ENCODE measurements at regions not wholly inside any gene's neighbourhood (a gene's known extent, or its start where the extent isn't known, plus 50 kb on each side); places are given as distances from the start of the nearest gene placed in this dataset.
"Not testable (repeated sequence)": the region's sequence is repeated elsewhere in the genome, so short reads cannot be mapped to it uniquely, and the experiment has no call there.

DNA sequence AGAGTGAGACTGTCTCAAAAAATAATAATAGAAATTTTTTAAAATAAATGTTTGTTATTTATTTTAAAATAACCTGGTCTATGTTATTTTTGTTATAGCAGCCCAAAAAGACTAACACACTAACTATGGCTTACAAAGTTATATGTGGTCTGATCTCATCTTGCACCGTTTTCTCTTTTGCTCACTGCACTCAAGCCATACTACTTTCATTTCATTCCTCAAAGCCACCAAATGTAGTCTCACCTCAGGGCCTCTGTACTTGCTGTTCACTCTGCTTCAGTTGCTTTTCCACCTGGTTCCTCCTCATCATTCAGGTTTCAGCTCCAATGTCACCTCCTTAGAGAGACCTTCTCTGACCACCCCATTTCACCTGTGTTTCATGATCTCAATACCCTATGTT, 55.2 kb upstream of the MDM1 start:
- H3K4me1 Mint-ChIP-seq (ENCODE audit: low read depth) = peaks cover 14% of the 10 kb centered on the region
- no peak overlapping the region for H3K4me3 Mint-ChIP-seq
- H3K27ac Mint-ChIP-seq = no peak overlapping the region
- H3K27me3 Mint-ChIP-seq = no peaks in the 10 kb centered on the region
- H3K9me3 Mint-ChIP-seq = peaks cover 19% of the 10 kb centered on the region
- no peak for DNase-seq
- peaks cover 2% of the 10 kb centered on the region for H3K36me3 Mint-ChIP-seq (ENCODE audit: low read depth)

GRCh38 chr12:68389305-68389704, 57.1 kb upstream of the MDM1 start:
- no peak overlapping the region for H3K27ac Mint-ChIP-seq
- no peak for DNase-seq
- H3K27me3 Mint-ChIP-seq = no peaks in the 10 kb centered on the region
- H3K4me3 Mint-ChIP-seq = no peak overlapping the region
- H3K9me3 Mint-ChIP-seq = peaks cover 8% of the 10 kb centered on the region
- peaks cover 12% of the 10 kb centered on the region for H3K4me1 Mint-ChIP-seq (ENCODE audit: low read depth)
- H3K36me3 Mint-ChIP-seq (ENCODE audit: low read depth) = peaks cover 2% of the 10 kb centered on the region

GRCh38 chr12:68391937-68392336, 59.8 kb upstream of the MDM1 start:
- Mint-ChIP-seq H3K27me3 (no peaks in the 10 kb centered on the region), H3K27ac (no peak overlapping the region), H3K4me1 (ENCODE audit: low read depth) (peaks cover 7% of the 10 kb centered on the region), H3K4me3 (no peak overlapping the region), H3K9me3 (peaks cover 8% of the 10 kb centered on the region), H3K36me3 (ENCODE audit: low read depth) (peaks cover 2% of the 10 kb centered on the region)
- no peak for DNase-seq

GRCh38 chr12:68392376-68392775, 60.2 kb upstream of the MDM1 start:
- Mint-ChIP-seq H3K27me3 (no peaks in the 10 kb centered on the region), H3K9me3 (peaks cover 8% of the 10 kb centered on the region)

DNA sequence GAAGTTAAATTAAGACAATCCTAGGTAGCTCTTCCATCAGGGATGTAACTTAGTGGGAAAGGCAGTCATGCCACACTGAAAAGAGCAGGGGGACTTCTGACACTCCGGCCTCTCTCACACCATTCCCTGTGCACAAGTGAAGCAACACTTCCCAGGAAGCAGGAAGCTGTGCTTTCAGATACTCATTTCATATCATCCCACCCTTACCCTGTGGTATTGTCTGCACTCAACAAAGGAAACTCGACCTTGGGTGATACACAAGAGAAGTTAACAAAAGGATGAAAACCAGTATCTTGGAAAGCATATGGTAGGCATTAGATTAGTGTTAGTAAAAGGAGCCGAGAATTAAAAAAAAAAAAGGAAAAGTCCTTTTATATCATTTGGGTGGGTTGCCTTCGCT, 61.3 kb upstream of the MDM1 start:
- Mint-ChIP-seq H3K27me3 (no peaks in the 10 kb centered on the region), H3K4me3 (no peak overlapping the region), H3K27ac (no peak overlapping the region), H3K9me3 (peaks cover 8% of the 10 kb centered on the region), H3K4me1 (ENCODE audit: low read depth) (peaks cover 4% of the 10 kb centered on the region), H3K36me3 (ENCODE audit: low read depth) (peaks cover 2% of the 10 kb centered on the region)
- no peak for DNase-seq

More at GRCh38 chr12:68392376-68392775, 60.2 kb upstream of the MDM1 start:
- DNase-seq = no peak
- H3K4me3 Mint-ChIP-seq = no peak overlapping the region
- peaks cover 7% of the 10 kb centered on the region for H3K4me1 Mint-ChIP-seq (ENCODE audit: low read depth)
- H3K36me3 Mint-ChIP-seq (ENCODE audit: low read depth) = peaks cover 2% of the 10 kb centered on the region
- H3K27ac Mint-ChIP-seq = no peak overlapping the region

GRCh38 chr12:68397566-68398158, 65.5 kb upstream of the MDM1 start:
- Mint-ChIP-seq H3K4me1 (ENCODE audit: low read depth) (peaks cover 4% of the 10 kb centered on the region), H3K9me3 (no peaks in the 10 kb centered on the region), H3K27me3 (no peaks in the 10 kb centered on the region), H3K27ac (no peak overlapping the region), H3K36me3 (ENCODE audit: low read depth) (no peaks in the 10 kb centered on the region), H3K4me3 (no peak overlapping the region)
- no peak for DNase-seq

DNA sequence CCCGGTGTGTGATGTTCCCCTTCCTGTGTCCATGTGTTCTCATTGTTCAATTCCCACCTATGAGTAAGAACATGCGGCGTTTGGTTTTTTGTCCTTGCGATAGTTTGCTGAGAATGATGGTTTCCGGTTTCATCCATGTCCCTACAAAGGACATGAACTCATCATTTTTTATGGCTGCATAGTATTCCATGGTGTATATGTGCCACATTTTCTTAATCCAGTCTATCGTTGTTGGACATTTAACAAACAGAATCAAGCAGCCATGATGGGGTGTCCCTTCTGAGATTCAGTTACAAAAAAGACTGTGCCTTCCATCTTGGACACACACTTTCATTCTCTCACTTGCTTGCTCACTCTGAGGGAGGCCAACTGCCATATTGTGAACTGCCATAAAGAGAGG, 66.5 kb upstream of the MDM1 start:
- not testable (repeated sequence) for H3K4me1 Mint-ChIP-seq (ENCODE audit: low read depth); H3K4me3 Mint-ChIP-seq; H3K9me3 Mint-ChIP-seq; H3K27ac Mint-ChIP-seq; DNase-seq; H3K36me3 Mint-ChIP-seq (ENCODE audit: low read depth); H3K27me3 Mint-ChIP-seq

DNA sequence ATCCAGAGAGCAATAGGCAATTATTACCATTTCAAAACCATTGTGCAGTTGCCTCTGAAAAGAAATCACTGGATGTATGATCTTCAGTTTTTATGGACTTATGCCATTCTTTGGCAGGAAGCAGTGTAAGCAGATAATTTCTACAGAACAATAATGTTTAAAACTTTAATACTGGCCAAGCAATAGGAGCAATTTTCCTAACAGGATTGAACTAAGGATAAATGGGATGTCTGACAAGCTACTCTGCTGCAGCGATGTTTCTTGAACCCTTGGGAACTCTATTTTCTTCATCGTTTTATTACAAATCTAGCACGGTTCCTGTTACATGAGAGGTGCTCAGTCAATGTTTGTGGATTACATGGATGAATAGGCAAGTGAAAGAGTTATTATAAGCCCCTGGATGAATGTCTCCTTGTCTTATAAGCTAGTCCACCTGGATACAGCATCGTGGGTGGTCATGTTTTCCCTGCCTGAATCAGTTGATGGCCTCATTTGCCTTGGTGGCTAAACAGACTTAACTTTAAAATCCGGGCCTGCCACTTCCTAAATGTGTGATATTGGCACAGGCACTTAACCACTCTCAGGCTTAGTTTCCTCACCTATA, 68.2 kb upstream of the MDM1 start:
- no peaks in the 10 kb centered on the region for H3K27me3 Mint-ChIP-seq
- peaks cover 4% of the 10 kb centered on the region for H3K4me1 Mint-ChIP-seq (ENCODE audit: low read depth)
- H3K4me3 Mint-ChIP-seq = no peak overlapping the region
- no peak for DNase-seq
- no peaks in the 10 kb centered on the region for H3K9me3 Mint-ChIP-seq
- H3K27ac Mint-ChIP-seq = no peak overlapping the region
- no peaks in the 10 kb centered on the region for H3K36me3 Mint-ChIP-seq (ENCODE audit: low read depth)

DNA sequence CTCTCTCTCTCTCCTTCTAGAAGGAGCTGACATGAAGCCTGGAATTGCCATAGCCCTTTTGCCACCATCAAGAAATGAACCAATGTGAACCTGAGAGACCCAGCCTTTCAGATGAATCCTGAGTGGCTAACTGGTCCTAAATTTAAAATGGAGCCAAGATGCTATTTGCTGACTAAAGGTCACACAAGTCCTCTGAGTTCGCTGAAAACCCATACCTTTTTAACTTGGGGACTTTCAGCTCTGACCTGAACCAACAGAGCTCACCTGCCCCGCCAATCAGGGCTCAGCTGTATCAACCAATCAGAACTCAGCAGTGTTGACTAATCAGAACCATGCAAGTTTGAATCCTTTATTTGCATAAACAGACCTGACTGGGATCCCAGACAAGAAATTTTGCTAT, 70.3 kb upstream of the MDM1 start:
- Mint-ChIP-seq H3K27ac (no peak overlapping the region), H3K4me1 (ENCODE audit: low read depth) (peaks cover 15% of the 10 kb centered on the region), H3K4me3 (no peak overlapping the region), H3K36me3 (ENCODE audit: low read depth) (no peaks in the 10 kb centered on the region), H3K27me3 (no peaks in the 10 kb centered on the region), H3K9me3 (no peaks in the 10 kb centered on the region)
- no peak for DNase-seq

DNA sequence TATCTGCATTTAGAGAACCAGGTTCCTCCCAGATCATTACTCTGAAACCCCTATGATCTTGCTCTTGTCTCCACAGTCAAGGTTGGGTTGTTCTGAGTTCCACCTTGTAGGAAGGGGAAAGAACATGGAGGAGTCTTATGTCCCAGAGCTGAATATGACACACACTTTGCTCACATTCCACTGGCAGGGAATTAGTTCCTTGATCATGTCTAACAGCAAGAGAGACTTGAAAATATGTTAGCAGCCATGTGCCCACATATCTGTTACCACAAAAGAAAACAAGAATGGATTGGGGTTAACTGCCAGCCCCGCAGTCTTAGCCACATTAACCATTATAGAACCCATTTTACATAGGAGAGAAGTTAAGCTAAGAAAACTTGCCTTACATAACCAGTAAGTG, 71.1 kb upstream of the MDM1 start:
- no peak overlapping the region for H3K27ac Mint-ChIP-seq

GRCh38 chr12:68403711-68404110, 71.5 kb upstream of the MDM1 start:
- Mint-ChIP-seq H3K9me3 (no peaks in the 10 kb centered on the region), H3K4me1 (ENCODE audit: low read depth) (peaks cover 15% of the 10 kb centered on the region)

More for the DNA sequence above, 71.1 kb upstream of the MDM1 start:
- Mint-ChIP-seq H3K9me3 (no peaks in the 10 kb centered on the region), H3K4me3 (no peak overlapping the region), H3K27me3 (no peaks in the 10 kb centered on the region), H3K36me3 (ENCODE audit: low read depth) (no peaks in the 10 kb centered on the region), H3K4me1 (ENCODE audit: low read depth) (peaks cover 15% of the 10 kb centered on the region)
- no peak for DNase-seq

DNA sequence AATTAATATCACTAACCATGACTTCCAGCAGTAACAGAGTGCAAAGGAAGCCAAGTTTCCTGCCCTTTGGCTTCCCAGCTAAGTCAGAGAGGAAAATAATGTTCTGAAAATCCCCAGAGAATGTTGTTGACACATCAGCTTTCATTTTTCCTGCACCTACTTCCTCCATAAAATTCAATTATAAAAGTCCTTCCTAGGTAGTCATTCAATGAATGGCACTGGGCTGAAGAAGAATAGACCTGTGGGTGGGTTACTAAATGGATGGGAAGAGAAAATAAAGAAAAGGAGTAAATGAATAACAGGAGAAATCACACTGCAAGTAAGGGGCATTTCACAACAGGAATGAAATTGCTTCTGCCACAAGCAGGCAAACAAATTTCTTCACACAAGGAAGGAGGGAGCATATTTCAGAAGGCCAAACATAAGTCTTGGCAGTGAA, 73.2 kb upstream of the MDM1 start:
- H3K36me3 Mint-ChIP-seq (ENCODE audit: low read depth) = no peaks in the 10 kb centered on the region
- no peak for DNase-seq
- no peak overlapping the region for H3K27ac Mint-ChIP-seq
- H3K4me3 Mint-ChIP-seq = no peak overlapping the region
- no peaks in the 10 kb centered on the region for H3K9me3 Mint-ChIP-seq
- no peaks in the 10 kb centered on the region for H3K27me3 Mint-ChIP-seq
- peaks cover 15% of the 10 kb centered on the region for H3K4me1 Mint-ChIP-seq (ENCODE audit: low read depth)

More at GRCh38 chr12:68403711-68404110, 71.5 kb upstream of the MDM1 start:
- no peaks in the 10 kb centered on the region for H3K27me3 Mint-ChIP-seq
- no peak for DNase-seq
- no peak overlapping the region for H3K27ac Mint-ChIP-seq
- H3K4me3 Mint-ChIP-seq = no peak overlapping the region
- H3K36me3 Mint-ChIP-seq (ENCODE audit: low read depth) = no peaks in the 10 kb centered on the region

GRCh38 chr12:68406134-68406576, 74.0 kb upstream of the MDM1 start:
- Mint-ChIP-seq H3K9me3 (no peaks in the 10 kb centered on the region), H3K27ac (no peak overlapping the region), H3K4me1 (ENCODE audit: low read depth) (peaks cover 15% of the 10 kb centered on the region), H3K27me3 (no peaks in the 10 kb centered on the region), H3K4me3 (no peak overlapping the region), H3K36me3 (ENCODE audit: low read depth) (no peaks in the 10 kb centered on the region)
- DNase-seq = no peak

DNA sequence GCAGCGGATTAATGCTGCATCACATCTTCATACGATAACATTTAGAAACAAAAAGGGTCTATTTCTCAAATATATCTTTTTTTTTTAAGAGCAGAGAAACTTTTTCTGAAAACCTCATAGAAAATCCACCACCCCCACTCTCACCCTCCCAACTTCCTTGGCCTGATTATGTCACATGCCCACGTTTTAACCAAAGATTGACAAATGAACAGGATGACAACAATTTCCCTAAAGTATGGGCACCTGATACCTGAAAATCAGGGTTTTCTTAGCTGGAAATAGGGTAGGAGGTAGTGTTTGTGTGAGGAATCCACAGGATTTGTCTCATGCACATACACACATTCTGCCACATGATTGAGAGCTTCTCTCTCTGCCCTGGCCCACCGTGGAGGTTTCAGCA, 74.7 kb upstream of the MDM1 start:
- H3K4me3 Mint-ChIP-seq = no peak overlapping the region
- peaks cover 15% of the 10 kb centered on the region for H3K4me1 Mint-ChIP-seq (ENCODE audit: low read depth)
- no peak overlapping the region for H3K27ac Mint-ChIP-seq
- H3K36me3 Mint-ChIP-seq (ENCODE audit: low read depth) = no peaks in the 10 kb centered on the region
- H3K9me3 Mint-ChIP-seq = no peaks in the 10 kb centered on the region
- no peaks in the 10 kb centered on the region for H3K27me3 Mint-ChIP-seq
- DNase-seq = no peak

DNA sequence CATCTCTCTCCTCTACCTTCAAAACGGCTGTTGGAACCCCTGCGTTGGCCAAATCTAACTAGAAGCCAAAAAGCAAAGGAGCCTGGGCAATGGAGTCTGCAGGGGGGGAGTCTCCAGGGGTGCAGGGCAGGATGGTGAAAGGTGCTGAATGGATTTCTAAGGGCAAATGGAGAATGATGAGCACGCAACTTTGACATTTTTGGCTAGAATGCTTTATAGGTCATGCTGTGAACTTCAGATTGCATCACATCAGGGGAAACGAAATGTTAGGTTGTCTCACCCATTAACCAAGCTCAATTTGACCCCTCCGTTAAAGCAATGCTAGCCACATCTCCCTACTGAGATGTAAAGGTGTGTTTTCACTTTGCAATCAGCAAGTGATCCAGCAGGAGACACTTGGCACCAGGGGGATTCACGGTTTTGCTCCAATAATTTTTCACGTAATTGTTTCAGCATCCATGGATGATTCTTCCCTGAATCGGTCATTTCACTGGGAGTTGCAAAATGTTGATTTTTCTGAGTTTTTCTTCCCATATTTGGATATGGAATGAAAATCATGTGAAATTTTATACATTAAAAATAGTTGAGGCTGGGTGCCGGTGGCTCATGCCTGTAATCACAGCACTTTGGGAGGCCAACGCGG, 78.0 kb upstream of the MDM1 start:
- Mint-ChIP-seq H3K27ac (no peak overlapping the region), H3K4me3 (no peak overlapping the region), H3K27me3 (no peaks in the 10 kb centered on the region), H3K9me3 (no peaks in the 10 kb centered on the region), H3K4me1 (ENCODE audit: low read depth) (peaks cover 11% of the 10 kb centered on the region), H3K36me3 (ENCODE audit: low read depth) (no peaks in the 10 kb centered on the region)
- no peak for DNase-seq

All from activated T-cell treated with anti-CD3 and anti-CD28 coated beads, Interleukin-2, amount 50 U/mL, for 24 hours (primary cell).